CD8-positive, alpha-beta memory T cell (primary cell): ENCODE measurements at regions not wholly inside any gene's neighbourhood (a gene's known extent, or its start where the extent isn't known, plus 50 kb on each side); places are given as distances from the start of the nearest gene placed in this dataset.
"Not testable (repeated sequence)": the region's sequence is repeated elsewhere in the genome, so short reads cannot be mapped to it uniquely, and the experiment has no call there.

Experiments
- CTCF ChIA-PET: fragments of 350-600 bp; sonication (Branson Sonifier 250); formaldehyde crosslinking; loops from one replicate; lab custom pipeline; 2021; ENCODE audit warnings: antibody characterized with exemption; lab: Charles Lee
- POLR2A ChIA-PET: fragments of 350-600 bp; sonication (Branson Sonifier 250); formaldehyde crosslinking; loops from one replicate; lab custom pipeline; 2021; ENCODE audit warnings: antibody characterized with exemption; lab: Charles Lee
- DNase-seq, 5 donors: peaks; one replicate each; pipeline versions ENCODE4 v3.0.0 to v3.0.0-alpha.2; 2020 to 2022; ENCODE audit warnings: mixed read lengths in 1 of 5
- H3K27ac ChIP-seq: one replicate; pipeline ENCODE4 v1.7.0; 2013; ENCODE audit warnings: low read depth, mild to moderate bottlenecking, low read length, moderate library complexity
- H3K27me3 ChIP-seq: 2 replicates; pipeline ENCODE4 v1.7.0; 2013; ENCODE audit warnings: low read length, mild to moderate bottlenecking; ENCODE audit not compliant: insufficient read depth, poor library complexity, severe bottlenecking
- H3K36me3 ChIP-seq: 2 replicates; pipeline ENCODE4 v1.7.0; 2013; ENCODE audit warnings: mild to moderate bottlenecking, low read length, moderate library complexity; ENCODE audit not compliant: insufficient read depth
- H3K4me1 ChIP-seq: 2 replicates; pipeline ENCODE4 v1.7.0; 2013; ENCODE audit warnings: mild to moderate bottlenecking, low read length, moderate library complexity; ENCODE audit not compliant: insufficient read depth
- H3K4me3 ChIP-seq: 2 replicates; pipeline ENCODE4 v1.7.0; 2013; ENCODE audit warnings: mild to moderate bottlenecking, low read length
- H3K9me3 ChIP-seq: 2 replicates; pipeline ENCODE4 v1.7.0; 2013; ENCODE audit warnings: mild to moderate bottlenecking, low read length
- H3K27ac Mint-ChIP-seq, 8 donors: one replicate each; pipeline ENCODE4 v1.8.0; 2020 to 2021; ENCODE audit warnings: mixed read lengths in 8 of 8, mild to moderate bottlenecking in 6 of 8, inconsistent platforms in 3 of 8, moderate library complexity in 3 of 8
- H3K27me3 Mint-ChIP-seq, 2 donors: one replicate each; pipeline ENCODE4 v1.8.0; 2020 to 2021; ENCODE audit warnings: mixed read lengths in 2 of 2, mild to moderate bottlenecking in 1 of 2, moderate library complexity in 1 of 2
- H3K36me3 Mint-ChIP-seq, 3 donors: one replicate each; pipeline ENCODE4 v1.8.0; 2020 to 2021; ENCODE audit warnings: mixed read lengths in 3 of 3, inconsistent platforms in 1 of 3, mild to moderate bottlenecking in 1 of 3
- H3K4me1 Mint-ChIP-seq, 3 donors: one replicate each; pipeline ENCODE4 v1.8.0; 2020 to 2021; ENCODE audit warnings: mixed read lengths in 3 of 3, inconsistent platforms in 1 of 3, mild to moderate bottlenecking in 1 of 3
- H3K4me3 Mint-ChIP-seq, 7 donors: one replicate each; pipeline ENCODE4 v1.8.0; 2020 to 2021; ENCODE audit warnings: mixed read lengths in 7 of 7, mild to moderate bottlenecking in 6 of 7, moderate library complexity in 4 of 7, inconsistent platforms in 2 of 7
- H3K9me3 Mint-ChIP-seq, 5 donors: one replicate each; pipeline ENCODE4 v1.8.0; 2020 to 2022; ENCODE audit warnings: mixed read lengths in 5 of 5, mild to moderate bottlenecking in 3 of 5, moderate library complexity in 2 of 5, inconsistent platforms in 1 of 5

GRCh38 chr2:139438478-139438877 lies 658.3 kb upstream of the NXPH2 start:
- Histone ChIP-seq H3K27ac (no peak overlapping the region), H3K4me3 (no peak overlapping the region), H3K4me1 (no peaks in the 10 kb centered on the region), H3K27me3 (no peaks in the 10 kb centered on the region), H3K36me3 (no peaks in the 10 kb centered on the region), H3K9me3 (no peaks in the 10 kb centered on the region)
- Mint-ChIP-seq H3K9me3 (peaks cover 1 to 38% (median 5%) of the 10 kb centered on the region in 5 donors), H3K27ac (no peak overlapping the region), H3K4me3 (no peak overlapping the region), H3K27me3 (no peaks in the 10 kb centered on the region), H3K36me3 (no peaks in the 10 kb centered on the region), H3K4me1 (no peaks in the 10 kb centered on the region)
- ChIA-PET POLR2A (no interaction called here), CTCF (no interaction called here)
- DNase-seq = no peak

- Mint-ChIP-seq H3K27ac (no peak overlapping the region), H3K27me3 (no peaks in the 10 kb centered on the region), H3K9me3 (peaks cover 8 to 45% (median 15%) of the 10 kb centered on the region in 5 donors), H3K4me3 (no peak overlapping the region), H3K36me3 (no peaks in the 10 kb centered on the region), H3K4me1 (no peaks in the 10 kb centered on the region)
- DNase-seq = no peak
- ChIA-PET CTCF (no interaction called here), POLR2A (no interaction called here)
- H3K27me3 ChIP-seq = no peaks in the 10 kb centered on the region
- no peaks in the 10 kb centered on the region for H3K9me3 ChIP-seq
- H3K27ac ChIP-seq = no peak overlapping the region
- no peak overlapping the region for H3K4me3 ChIP-seq
- no peaks in the 10 kb centered on the region for H3K4me1 ChIP-seq
- no peaks in the 10 kb centered on the region for H3K36me3 ChIP-seq
Measured at GRCh38 chr2:139427164-139427563, 647.0 kb upstream of the NXPH2 start.

- Histone ChIP-seq H3K9me3 (no peaks in the 10 kb centered on the region), H3K27ac (no peak overlapping the region), H3K4me3 (no peak overlapping the region), H3K4me1 (no peaks in the 10 kb centered on the region), H3K27me3 (no peaks in the 10 kb centered on the region), H3K36me3 (no peaks in the 10 kb centered on the region)
- no peak for DNase-seq
- peaks cover 9 to 42% (median 13%) of the 10 kb centered on the region in 5 donors for H3K9me3 Mint-ChIP-seq
- H3K36me3 Mint-ChIP-seq = no peaks in the 10 kb centered on the region
- H3K4me1 Mint-ChIP-seq = no peaks in the 10 kb centered on the region
- no peak overlapping the region for H3K4me3 Mint-ChIP-seq
- no peak overlapping the region for H3K27ac Mint-ChIP-seq
- CTCF ChIA-PET = no interaction called here
- H3K27me3 Mint-ChIP-seq = no peaks in the 10 kb centered on the region
- POLR2A ChIA-PET = no interaction called here
Measured at GRCh38 chr2:139424101-139424500, 643.9 kb upstream of the NXPH2 start.

GRCh38 chr2:139411236-139411635 lies 631.0 kb upstream of the NXPH2 start:
- H3K4me1 ChIP-seq = no peaks in the 10 kb centered on the region
- H3K27ac ChIP-seq = no peak overlapping the region
- H3K36me3 Mint-ChIP-seq = no peaks in the 10 kb centered on the region
- H3K4me3 ChIP-seq = no peak overlapping the region
- H3K36me3 ChIP-seq = no peaks in the 10 kb centered on the region
- no peak overlapping the region for H3K4me3 Mint-ChIP-seq
- peaks cover 4 to 36% (median 15%) of the 10 kb centered on the region in 5 donors for H3K9me3 Mint-ChIP-seq
- ChIA-PET CTCF (no interaction called here), POLR2A (no interaction called here)
- H3K9me3 ChIP-seq = no peaks in the 10 kb centered on the region
- no peak for DNase-seq
- no peak overlapping the region for H3K27ac Mint-ChIP-seq
- H3K4me1 Mint-ChIP-seq = no peaks in the 10 kb centered on the region
- no peaks in the 10 kb centered on the region for H3K27me3 Mint-ChIP-seq
- no peaks in the 10 kb centered on the region for H3K27me3 ChIP-seq

DNA sequence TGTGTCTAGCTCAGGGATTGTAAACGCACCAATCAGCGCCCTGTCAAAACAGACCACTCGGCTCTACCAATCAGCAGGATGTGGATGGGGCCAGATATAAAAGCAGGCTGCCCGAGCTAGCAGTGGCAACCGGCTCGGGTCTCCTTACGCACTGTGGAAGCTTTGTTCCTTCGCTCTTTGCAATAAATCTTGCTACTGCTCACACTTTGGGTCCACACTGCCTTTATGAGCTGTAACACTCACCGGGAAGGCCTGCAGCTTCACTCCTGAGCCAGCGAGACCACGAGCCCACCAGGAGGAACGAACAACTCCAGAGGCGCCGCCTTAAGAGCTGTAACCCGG lies 630.6 kb upstream of the NXPH2 start:
- H3K27ac ChIP-seq, H3K4me1 Mint-ChIP-seq, H3K4me3 Mint-ChIP-seq, H3K4me3 ChIP-seq, H3K27ac Mint-ChIP-seq, H3K9me3 ChIP-seq, H3K27me3 Mint-ChIP-seq, H3K27me3 ChIP-seq, POLR2A ChIA-PET, DNase-seq, CTCF ChIA-PET, H3K36me3 ChIP-seq, H3K4me1 ChIP-seq, H3K36me3 Mint-ChIP-seq: not testable (repeated sequence)
- peaks cover 4 to 36% (median 19%) of the 10 kb centered on the region in 5 donors for H3K9me3 Mint-ChIP-seq

GRCh38 chr2:139410147-139410832 lies 630.1 kb upstream of the NXPH2 start:
- H3K27ac ChIP-seq, H3K27ac Mint-ChIP-seq, H3K36me3 ChIP-seq, H3K9me3 ChIP-seq, DNase-seq, H3K27me3 Mint-ChIP-seq, H3K27me3 ChIP-seq, H3K4me3 Mint-ChIP-seq, H3K4me1 ChIP-seq, CTCF ChIA-PET, H3K4me3 ChIP-seq, H3K36me3 Mint-ChIP-seq, H3K4me1 Mint-ChIP-seq, POLR2A ChIA-PET: not testable (repeated sequence)
- peaks cover 4 to 37% (median 20%) of the 10 kb centered on the region in 5 donors for H3K9me3 Mint-ChIP-seq

- POLR2A ChIA-PET = no interaction called here
- H3K27me3 Mint-ChIP-seq = no peaks in the 10 kb centered on the region
- Histone ChIP-seq H3K27ac (no peak overlapping the region), H3K9me3 (no peaks in the 10 kb centered on the region), H3K4me1 (no peaks in the 10 kb centered on the region), H3K4me3 (no peak overlapping the region), H3K27me3 (no peaks in the 10 kb centered on the region), H3K36me3 (no peaks in the 10 kb centered on the region)
- H3K36me3 Mint-ChIP-seq = no peaks in the 10 kb centered on the region
- peaks cover 4 to 38% (median 17%) of the 10 kb centered on the region in 5 donors for H3K9me3 Mint-ChIP-seq
- no peak for DNase-seq
- CTCF ChIA-PET = no interaction called here
- no peak overlapping the region for H3K27ac Mint-ChIP-seq
- no peaks in the 10 kb centered on the region for H3K4me1 Mint-ChIP-seq
- no peak overlapping the region for H3K4me3 Mint-ChIP-seq
Measured at GRCh38 chr2:139409212-139409611, 629.0 kb upstream of the NXPH2 start.

GRCh38 chr2:139403948-139404347 lies 623.8 kb upstream of the NXPH2 start:
- no peaks in the 10 kb centered on the region for H3K9me3 ChIP-seq
- H3K4me3 Mint-ChIP-seq = no peak overlapping the region
- H3K36me3 Mint-ChIP-seq = no peaks in the 10 kb centered on the region
- H3K27me3 ChIP-seq = no peaks in the 10 kb centered on the region
- H3K27ac Mint-ChIP-seq = no peak overlapping the region
- no peaks in the 10 kb centered on the region for H3K36me3 ChIP-seq
- no peak for DNase-seq
- no peaks in the 10 kb centered on the region for H3K4me1 Mint-ChIP-seq
- H3K27me3 Mint-ChIP-seq = no peaks in the 10 kb centered on the region
- peaks cover 4 to 43% (median 11%) of the 10 kb centered on the region in 5 donors for H3K9me3 Mint-ChIP-seq
- no peaks in the 10 kb centered on the region for H3K4me1 ChIP-seq
- ChIA-PET CTCF (no interaction called here), POLR2A (no interaction called here)
- no peak overlapping the region for H3K27ac ChIP-seq
- H3K4me3 ChIP-seq = no peak overlapping the region
